SK-N-SH treated with all-trans-retinoic acid at 6 μM for 48 hours (cell line): ENCODE measurements at regions not wholly inside any gene's neighbourhood (a gene's known extent, or its start where the extent isn't known, plus 50 kb on each side); places are given as distances from the start of the nearest gene placed in this dataset.

Source experiments
- ATAC-seq: fragments of 200-7000 bp; cut with Tn5 transposase; 3 replicates; pipeline ENCODE4 v1.9.1; 2020; ENCODE audit warnings: mild to moderate bottlenecking, moderate library complexity
- ARNTL ChIP-seq: fragments of 450-650 bp; formaldehyde crosslinking; IDR thresholded peaks from 2 replicates; pipeline ENCODE4 v1.5.0; 2020; ENCODE audit warnings: low read depth, mild to moderate bottlenecking, moderate library complexity, borderline replicate concordance
- BACH2 ChIP-seq: fragments of 250-450 bp; sonication (Bioruptor Pico); IDR thresholded peaks from 2 replicates; pipeline ENCODE4 v1.9.0; 2021; ENCODE audit warnings: mild to moderate bottlenecking, borderline replicate concordance
- ESRRG ChIP-seq: fragments of 250-450 bp; sonication (Bioruptor Pico); IDR thresholded peaks from 2 replicates; pipeline ENCODE4 v1.6.1; 2021; ENCODE audit warnings: mild to moderate bottlenecking
- ISL1 ChIP-seq: fragments of 250-450 bp; sonication (Bioruptor Pico); IDR thresholded peaks from 2 replicates; pipeline ENCODE4 v2.1.2; 2022; ENCODE audit warnings: mild to moderate bottlenecking, moderate library complexity
- PATZ1 ChIP-seq: fragments of 250-450 bp; sonication (Bioruptor Pico); IDR thresholded peaks from 2 replicates; pipeline ENCODE4 v1.8.0; 2020; ENCODE audit warnings: mild to moderate bottlenecking, moderate library complexity, borderline replicate concordance
- POU6F1 ChIP-seq: fragments of 250-450 bp; sonication (Bioruptor Pico); IDR thresholded peaks from 2 replicates; pipeline ENCODE4 v1.8.0; 2021; ENCODE audit warnings: low read depth, mild to moderate bottlenecking, moderate library complexity, borderline replicate concordance
- RARB ChIP-seq: fragments of 250-450 bp; sonication (Bioruptor Pico); IDR thresholded peaks from 2 replicates; pipeline ENCODE4 v1.8.0; 2021; ENCODE audit warnings: mild to moderate bottlenecking, moderate library complexity
- SNAI2 ChIP-seq: fragments of 250-450 bp; sonication (Bioruptor Pico); IDR thresholded peaks from 2 replicates; pipeline ENCODE4 v1.5.0; 2020; ENCODE audit warnings: mild to moderate bottlenecking, moderate library complexity
- TCF4 ChIP-seq: fragments of 250-450 bp; sonication (Bioruptor Pico); IDR thresholded peaks from 2 replicates; pipeline ENCODE4 v1.8.0; 2021; ENCODE audit warnings: mild to moderate bottlenecking, moderate library complexity, borderline replicate concordance
- TOX ChIP-seq: fragments of 250-450 bp; sonication (Bioruptor Pico); IDR thresholded peaks from 2 replicates; pipeline ENCODE4 v1.8.0; 2021; ENCODE audit warnings: mild to moderate bottlenecking, moderate library complexity, borderline replicate concordance
- TSHZ2 ChIP-seq: fragments of 250-450 bp; sonication (Bioruptor Pico); IDR thresholded peaks from 2 replicates; pipeline ENCODE4 v1.5.0; 2020; ENCODE audit warnings: mild to moderate bottlenecking, moderate library complexity
- ZFP30 ChIP-seq: fragments of 450-650 bp; formaldehyde crosslinking; IDR thresholded peaks from 2 replicates; pipeline ENCODE4 v1.5.0; 2022; ENCODE audit warnings: mild to moderate bottlenecking, moderate library complexity
- ZNF565 ChIP-seq: fragments of 450-650 bp; formaldehyde crosslinking; conservative IDR thresholded peaks from 2 replicates; pipeline ENCODE4 v1.5.0; 2020; ENCODE audit warnings: low read depth, mild to moderate bottlenecking, moderate library complexity
- ZNF70 ChIP-seq: fragments of 450-650 bp; formaldehyde crosslinking; IDR thresholded peaks from 2 replicates; pipeline ENCODE4 v1.5.0; 2020; ENCODE audit warnings: mild to moderate bottlenecking, moderate library complexity
- ZNF8 ChIP-seq: fragments of 450-650 bp; formaldehyde crosslinking; IDR thresholded peaks from 2 replicates; pipeline ENCODE4 v1.5.0; 2020; ENCODE audit warnings: mild to moderate bottlenecking, moderate library complexity
- TF ChIP-seq, protein P1 (sequence below): fragments of 250-450 bp; sonication (Bioruptor Pico); IDR thresholded peaks from 2 replicates; pipeline ENCODE4 v1.5.1; 2020; ENCODE audit warnings: low read depth, mild to moderate bottlenecking, moderate library complexity
- TF ChIP-seq, protein P2 (sequence below): fragments of 250-450 bp; sonication (Bioruptor Pico); IDR thresholded peaks from 2 replicates; pipeline ENCODE4 v1.5.1; 2021; ENCODE audit warnings: mild to moderate bottlenecking, moderate library complexity

GRCh38 chr17:73972901-73973300 is 230.6 kb upstream of the RPL38 start (continued):
- TF ChIP-seq, protein P1, sequence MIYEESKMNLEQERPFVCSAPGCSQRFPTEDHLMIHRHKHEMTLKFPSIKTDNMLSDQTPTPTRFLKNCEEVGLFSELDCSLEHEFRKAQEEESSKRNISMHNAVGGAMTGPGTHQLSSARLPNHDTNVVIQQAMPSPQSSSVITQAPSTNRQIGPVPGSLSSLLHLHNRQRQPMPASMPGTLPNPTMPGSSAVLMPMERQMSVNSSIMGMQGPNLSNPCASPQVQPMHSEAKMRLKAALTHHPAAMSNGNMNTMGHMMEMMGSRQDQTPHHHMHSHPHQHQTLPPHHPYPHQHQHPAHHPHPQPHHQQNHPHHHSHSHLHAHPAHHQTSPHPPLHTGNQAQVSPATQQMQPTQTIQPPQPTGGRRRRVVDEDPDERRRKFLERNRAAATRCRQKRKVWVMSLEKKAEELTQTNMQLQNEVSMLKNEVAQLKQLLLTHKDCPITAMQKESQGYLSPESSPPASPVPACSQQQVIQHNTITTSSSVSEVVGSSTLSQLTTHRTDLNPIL (CRISPR knock-in tag): no peak
- TF ChIP-seq ZFP30: no peak

GRCh38 chr17:73973586-73974409 is 229.7 kb upstream of the RPL38 start:
- TF ChIP-seq RARB (CRISPR knock-in tag): no peak
- no peak for TF ChIP-seq BACH2 (CRISPR knock-in tag)
- no peak for TF ChIP-seq ISL1 (CRISPR knock-in tag)
- TF ChIP-seq TCF4 (CRISPR knock-in tag): peak; percentile 53; the same call in 1 of the 2 replicates
- no peak for TF ChIP-seq ZNF8 (CRISPR knock-in tag)
- TF ChIP-seq, all 23 proteins: peak for 1
- no peak for ATAC-seq

DNA sequence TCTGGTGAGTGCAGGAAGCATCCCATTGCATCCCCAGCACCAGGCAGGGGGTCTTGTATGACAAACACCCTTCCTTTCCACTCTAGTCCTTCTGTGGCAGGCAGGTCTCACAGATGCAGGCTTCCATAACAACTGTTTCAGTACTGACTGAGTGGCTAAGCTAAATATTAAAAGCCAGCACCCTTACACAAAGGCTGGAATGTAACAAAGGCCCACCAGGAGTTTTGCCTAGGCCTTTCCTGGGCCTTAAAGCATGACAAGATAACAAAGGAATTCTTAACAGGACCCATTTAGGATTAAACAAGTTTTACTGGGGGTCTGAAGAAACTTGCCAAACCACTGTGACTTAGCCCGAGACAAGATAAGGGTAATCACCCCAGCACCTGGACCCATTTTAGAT is 228.9 kb upstream of the RPL38 start:
- no peak for ATAC-seq
- TF ChIP-seq PATZ1 (CRISPR knock-in tag) (no peak), RARB (CRISPR knock-in tag) (no peak), ARNTL (CRISPR knock-in tag) (no peak), ISL1 (CRISPR knock-in tag) (no peak), TCF4 (CRISPR knock-in tag) (no peak), TOX (CRISPR knock-in tag) (no peak), SNAI2 (CRISPR knock-in tag) (no peak), ZNF565 (CRISPR knock-in tag) (no peak), ZFP30 (no peak), ZNF70 (CRISPR knock-in tag) (no peak), BACH2 (CRISPR knock-in tag) (no peak)
- TF ChIP-seq, protein P1 (CRISPR knock-in tag): no peak
- TF ChIP-seq, protein P2, sequence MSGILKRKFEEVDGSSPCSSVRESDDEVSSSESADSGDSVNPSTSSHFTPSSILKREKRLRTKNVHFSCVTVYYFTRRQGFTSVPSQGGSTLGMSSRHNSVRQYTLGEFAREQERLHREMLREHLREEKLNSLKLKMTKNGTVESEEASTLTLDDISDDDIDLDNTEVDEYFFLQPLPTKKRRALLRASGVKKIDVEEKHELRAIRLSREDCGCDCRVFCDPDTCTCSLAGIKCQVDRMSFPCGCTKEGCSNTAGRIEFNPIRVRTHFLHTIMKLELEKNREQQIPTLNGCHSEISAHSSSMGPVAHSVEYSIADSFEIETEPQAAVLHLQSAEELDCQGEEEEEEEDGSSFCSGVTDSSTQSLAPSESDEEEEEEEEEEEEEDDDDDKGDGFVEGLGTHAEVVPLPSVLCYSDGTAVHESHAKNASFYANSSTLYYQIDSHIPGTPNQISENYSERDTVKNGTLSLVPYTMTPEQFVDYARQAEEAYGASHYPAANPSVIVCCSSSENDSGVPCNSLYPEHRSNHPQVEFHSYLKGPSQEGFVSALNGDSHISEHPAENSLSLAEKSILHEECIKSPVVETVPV: no peak

GRCh38 chr17:73976147-73976546 is 227.3 kb upstream of the RPL38 start:
- ATAC-seq: no peak
- TF ChIP-seq, protein P1 (CRISPR knock-in tag): no peak
- TF ChIP-seq ISL1 (CRISPR knock-in tag) (no peak), TSHZ2 (CRISPR knock-in tag) (no peak), POU6F1 (CRISPR knock-in tag) (no peak), TCF4 (CRISPR knock-in tag) (no peak), ESRRG (CRISPR knock-in tag) (no peak), ZNF8 (CRISPR knock-in tag) (no peak), ZNF70 (CRISPR knock-in tag) (no peak), ZFP30 (no peak), ZNF565 (CRISPR knock-in tag) (no peak)
- TF ChIP-seq, all 23 proteins: peak for 0
